GM10847 (cell line): ENCODE measurements at regions not wholly inside any gene's neighbourhood (a gene's known extent, or its start where the extent isn't known, plus 50 kb on each side); places are given as distances from the start of the nearest gene placed in this dataset.

Experiments
- POLR2A ChIP-seq: IDR thresholded peaks from 2 replicates; pipeline ENCODE4 v1.6.1; 2011; ENCODE audit not compliant: insufficient read length; ENCODE audit errors: extremely low read depth

- TF ChIP-seq POLR2A = no peak
These were observed 365.6 kb upstream of the AUTS2 start for GRCh38 chr7:69232445-69233376.

DNA sequence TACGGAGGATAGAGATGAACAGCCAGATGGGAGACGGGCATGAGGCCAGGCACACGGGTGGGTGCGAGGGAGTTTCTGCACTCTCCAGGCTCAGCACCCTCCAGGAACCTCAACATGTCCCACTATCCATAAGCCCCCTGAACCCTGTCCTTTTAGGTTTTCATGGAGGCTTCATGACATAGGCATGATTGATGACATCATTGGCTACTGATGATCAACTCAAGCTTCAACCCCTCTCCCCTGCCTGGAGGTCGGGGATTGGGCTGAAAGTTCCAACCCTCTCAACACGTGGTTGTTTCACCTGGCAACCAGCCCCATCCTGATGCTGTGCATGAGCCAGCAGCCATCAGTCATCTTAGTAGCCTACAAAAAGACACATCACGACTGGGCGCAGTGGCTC lies 360.7 kb upstream of the AUTS2 start:
- no peak for TF ChIP-seq POLR2A

DNA sequence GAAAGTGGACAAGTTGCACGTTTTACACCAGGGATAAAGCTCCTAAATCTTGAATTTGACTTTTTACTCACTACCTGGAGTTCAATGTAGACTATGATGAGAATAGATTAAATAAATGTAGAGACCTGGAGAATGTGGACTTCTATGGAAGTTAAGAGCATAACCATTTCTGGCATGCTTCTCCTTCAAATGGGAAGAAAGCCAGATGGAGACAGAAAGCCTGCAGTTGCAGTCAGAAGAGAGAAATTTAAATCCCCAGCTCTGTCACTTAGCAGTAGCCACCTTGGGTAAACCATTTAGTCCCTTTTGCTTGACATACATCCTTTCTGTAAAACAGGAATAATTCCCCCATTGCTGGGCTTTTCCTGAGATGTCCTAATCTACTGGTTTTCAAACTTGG lies 355.3 kb upstream of the AUTS2 start:
- TF ChIP-seq POLR2A = no peak

- TF ChIP-seq POLR2A = no peak
These were observed 353.6 kb upstream of the AUTS2 start for GRCh38 chr7:69244701-69245100.

DNA sequence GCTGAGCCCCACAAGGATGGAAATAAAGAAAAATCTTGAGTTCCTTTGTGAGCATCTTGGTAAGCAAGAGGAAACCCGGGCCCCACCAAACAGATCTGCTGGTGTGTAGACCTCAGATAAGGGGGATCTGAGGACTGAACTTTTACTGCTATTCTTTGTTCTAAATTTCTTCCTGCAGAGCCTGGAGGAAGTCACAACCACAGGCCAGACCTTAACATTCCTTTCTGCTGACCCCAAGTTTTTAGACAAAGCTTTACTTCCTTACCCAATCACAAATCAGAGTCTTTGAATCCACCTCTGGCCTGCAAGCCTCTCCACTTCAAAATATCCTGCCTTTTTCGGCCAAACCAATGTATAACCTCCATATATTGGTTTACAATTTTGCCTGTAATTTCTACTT lies 352.6 kb upstream of the AUTS2 start:
- TF ChIP-seq POLR2A = no peak

DNA sequence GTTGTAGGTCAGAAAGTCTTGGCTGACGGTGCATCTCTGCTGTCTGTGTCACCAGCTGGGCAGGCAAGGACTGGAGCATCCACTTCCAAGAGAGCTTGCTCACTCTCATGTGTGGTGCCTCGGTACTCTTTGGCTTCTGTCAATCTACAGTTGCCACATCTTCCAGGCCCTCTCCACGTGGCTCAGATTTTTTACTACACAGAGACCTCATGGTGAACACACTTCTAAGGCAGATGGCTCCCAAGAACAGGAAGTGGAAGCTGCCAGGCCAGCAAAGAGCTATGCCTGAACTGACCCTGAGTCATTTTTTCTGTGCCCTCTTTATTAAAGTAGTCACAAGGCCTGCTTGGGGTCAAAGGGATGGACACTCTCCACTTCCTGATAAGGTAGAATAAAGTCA lies 351.5 kb upstream of the AUTS2 start:
- TF ChIP-seq POLR2A = no peak

DNA sequence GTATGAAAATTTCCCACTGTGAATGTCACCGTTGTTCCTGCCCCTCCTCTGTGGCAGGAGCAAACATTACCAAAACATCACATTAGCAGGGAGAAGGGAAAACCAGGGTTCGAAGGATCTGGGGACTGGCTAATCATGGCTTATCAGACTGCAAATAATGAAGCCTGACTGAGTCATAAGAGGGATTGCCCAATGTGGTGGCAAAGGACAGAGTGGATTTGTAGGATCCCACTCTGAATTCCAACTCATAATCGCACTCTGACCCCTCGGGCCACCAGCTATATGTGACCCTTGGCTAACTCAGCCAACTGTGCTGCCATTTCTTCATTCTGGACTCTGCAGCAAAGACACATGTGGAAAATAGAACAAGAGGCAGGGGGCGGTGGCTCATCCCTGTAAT lies 347.3 kb upstream of the AUTS2 start:
- no peak for TF ChIP-seq POLR2A

DNA sequence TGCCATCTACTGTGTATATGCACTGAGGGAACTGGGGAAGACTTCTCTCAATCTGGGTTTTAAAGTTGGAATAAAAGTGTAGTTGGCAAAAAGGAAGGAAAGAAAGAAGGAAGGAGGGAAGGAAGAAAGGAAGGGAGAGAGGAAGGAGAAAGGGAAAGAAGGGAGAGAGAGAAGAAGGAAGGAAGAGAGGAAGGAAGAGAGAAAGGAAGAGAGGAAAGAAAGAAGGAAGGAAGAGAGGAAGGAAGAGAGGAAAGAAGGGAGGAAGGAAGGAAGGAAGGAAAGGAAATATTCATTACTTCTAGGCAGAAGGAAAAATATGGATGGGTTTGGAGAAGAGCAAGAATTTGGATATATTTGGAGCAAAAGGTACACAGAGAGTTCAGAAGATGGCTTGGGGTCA lies 343.6 kb upstream of the AUTS2 start:
- TF ChIP-seq POLR2A = no peak

DNA sequence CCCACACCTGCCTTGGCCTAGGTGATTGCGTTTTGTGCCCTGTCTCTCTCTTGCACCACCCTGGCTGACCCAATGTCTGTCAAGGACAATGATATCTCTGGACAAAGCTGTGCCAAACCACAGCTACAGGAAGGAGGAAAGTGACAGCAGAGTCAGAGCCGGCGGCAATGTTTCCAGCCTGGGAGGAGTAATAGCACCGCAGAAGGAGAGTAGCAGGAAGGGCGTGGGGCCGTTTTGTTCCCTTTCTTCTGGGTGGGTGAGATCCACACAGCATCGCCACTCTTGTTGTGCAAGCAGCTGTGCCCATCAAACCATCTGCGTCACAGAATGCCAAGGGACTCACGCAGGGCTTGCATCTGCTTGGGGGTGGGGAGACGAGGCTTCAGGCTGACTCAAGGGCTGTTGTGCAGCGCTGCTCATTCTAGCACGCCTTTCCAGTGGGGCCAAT lies 341.6 kb upstream of the AUTS2 start:
- TF ChIP-seq POLR2A = no peak

DNA sequence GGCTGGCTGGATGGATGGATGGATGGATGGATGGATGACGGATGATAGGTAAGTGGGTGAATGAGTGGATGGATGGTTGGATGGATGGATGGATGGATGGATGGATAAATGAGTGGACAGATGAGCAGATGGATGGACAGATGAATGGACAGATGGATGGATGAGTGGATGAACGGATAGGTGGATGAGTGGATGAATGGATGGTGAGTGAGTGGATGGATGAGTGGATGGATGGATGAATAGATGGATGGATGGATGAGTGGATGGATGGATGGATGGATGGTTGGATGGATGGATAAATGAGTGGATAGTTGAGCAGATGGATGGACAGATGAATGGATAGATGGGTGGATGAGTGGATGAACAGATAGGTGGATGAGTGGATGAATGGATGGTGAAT lies 340.7 kb upstream of the AUTS2 start:
- no peak for TF ChIP-seq POLR2A

DNA sequence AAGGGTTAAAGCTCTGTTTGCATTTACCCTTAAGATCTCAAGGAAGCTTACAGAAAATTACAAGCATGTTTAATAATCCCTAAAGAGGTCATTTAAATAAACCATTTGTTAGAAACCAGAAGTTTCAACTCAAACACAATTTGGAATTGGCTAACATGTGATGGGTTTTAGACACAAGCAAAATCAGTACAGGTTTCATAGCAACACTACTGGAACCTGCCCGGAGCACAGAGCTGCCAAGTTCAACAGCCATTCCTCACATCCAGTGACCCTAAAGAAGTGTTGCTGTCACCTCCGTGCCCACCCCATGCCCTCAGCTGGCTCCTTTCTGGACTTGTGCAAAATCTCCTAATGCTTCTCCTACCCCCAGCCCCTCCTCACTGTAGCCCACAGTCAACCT lies 338.8 kb upstream of the AUTS2 start:
- TF ChIP-seq POLR2A = no peak

GRCh38 chr7:69260023-69260422 lies 338.3 kb upstream of the AUTS2 start:
- TF ChIP-seq POLR2A = no peak

DNA sequence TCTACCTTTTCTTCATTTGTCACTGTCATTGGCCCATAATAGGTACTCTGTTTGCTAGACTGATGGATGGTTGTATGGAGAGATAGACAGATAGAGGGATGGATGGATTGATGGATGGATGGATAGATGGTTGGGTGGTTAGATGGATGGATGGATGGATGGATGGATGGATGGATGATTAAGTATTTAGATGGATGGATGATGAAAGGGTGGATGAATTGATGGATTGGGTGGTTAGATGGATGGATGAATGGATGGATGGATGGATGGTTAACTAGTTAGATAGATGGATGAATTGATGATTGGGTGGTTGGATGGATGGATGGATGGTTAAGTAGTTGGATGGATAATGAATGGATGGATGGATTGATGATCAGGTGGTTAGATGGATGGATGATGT lies 334.7 kb upstream of the AUTS2 start:
- no peak for TF ChIP-seq POLR2A

- no peak for TF ChIP-seq POLR2A
These were observed 328.5 kb upstream of the AUTS2 start for GRCh38 chr7:69269806-69270205.

DNA sequence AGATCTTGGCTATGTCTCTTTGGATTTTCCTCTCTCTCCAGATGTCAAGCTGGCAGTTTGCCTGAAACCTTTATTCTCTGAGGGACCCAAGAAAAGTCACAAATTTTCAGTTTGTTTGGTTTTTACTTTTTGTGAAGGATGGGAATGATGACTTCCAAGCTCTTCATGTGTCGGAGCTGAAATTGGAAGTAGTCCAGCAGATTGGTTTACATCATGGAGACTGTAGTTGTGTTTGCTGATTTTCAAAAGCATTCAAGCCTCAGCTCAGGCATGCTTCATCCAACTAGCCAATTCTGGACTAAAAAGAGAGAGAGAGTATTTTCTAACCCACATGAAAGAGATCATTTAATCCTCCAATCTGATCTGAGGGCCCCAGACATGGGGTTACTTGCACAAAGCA lies 326.2 kb upstream of the AUTS2 start:
- no peak for TF ChIP-seq POLR2A

DNA sequence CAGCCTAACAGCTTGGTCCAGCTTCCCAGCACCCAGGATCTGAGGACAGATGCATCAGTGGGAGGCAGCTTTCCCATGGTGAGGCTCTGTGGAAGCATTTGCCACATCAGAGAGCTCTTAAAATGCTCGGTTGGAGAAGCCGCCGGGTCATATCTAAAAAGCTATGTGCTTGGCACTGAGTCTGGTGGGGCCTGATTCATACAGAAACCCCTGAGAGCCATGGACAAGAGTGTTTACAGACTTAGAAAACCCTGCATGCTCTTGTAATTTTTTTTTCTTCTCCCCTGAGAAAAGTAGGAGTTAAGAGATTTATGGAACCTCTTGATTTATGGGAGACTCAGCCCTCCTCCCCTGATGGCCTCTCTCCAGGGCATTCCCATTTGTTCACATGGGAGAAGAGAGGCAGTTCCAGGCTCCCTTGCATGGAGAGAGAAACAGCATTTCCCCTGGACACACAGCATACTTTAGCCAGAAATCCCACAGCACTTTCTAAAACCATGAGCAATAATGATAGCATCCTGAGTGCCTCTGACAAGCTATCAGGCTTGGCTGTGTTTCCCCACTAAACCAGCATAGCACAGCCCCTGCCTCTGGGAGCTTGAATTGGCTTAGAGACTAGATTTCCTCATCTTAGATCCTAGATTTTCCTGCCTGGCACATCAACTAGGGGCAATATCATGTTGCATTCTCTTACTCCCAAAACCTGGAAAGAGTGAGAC lies 322.1 kb upstream of the AUTS2 start:
- no peak for TF ChIP-seq POLR2A
